ENCODE measurements at regions not wholly inside any gene's neighbourhood (a gene's known extent, or its start where the extent isn't known, plus 50 kb on each side); places are given as distances from the start of the nearest gene placed in this dataset.

- TF ChIP-seq POLR2A (IDR thresholded peaks at IDR 0.05) (no peak), CTCF (IDR thresholded peaks at IDR 0.05) (no peak)
Measured at GRCh38 chr3:116916836-116917235, 207.3 kb downstream of the TUSC7 start.
